ENCODE measurements at regions not wholly inside any gene's neighbourhood (a gene's known extent, or its start where the extent isn't known, plus 50 kb on each side); places are given as distances from the start of the nearest gene placed in this dataset.
"Not testable (repeated sequence)": the region's sequence is repeated elsewhere in the genome, so short reads cannot be mapped to it uniquely, and the experiment has no call there.

GRCh38 chr13:53101883-53102282 lies 73.3 kb downstream of the OLFM4 start:
- no peak for ATAC-seq

GRCh38 chr13:53104136-53104535 lies 75.5 kb downstream of the OLFM4 start:
- ATAC-seq: no peak

- peak; percentile 54 for ATAC-seq
These were observed 76.9 kb downstream of the OLFM4 start for GRCh38 chr13:53105477-53105876.

GRCh38 chr13:53105890-53106289 lies 77.3 kb downstream of the OLFM4 start:
- peak; percentile 69 for ATAC-seq

GRCh38 chr13:53110181-53110580 lies 81.6 kb downstream of the OLFM4 start:
- ATAC-seq: no peak

- ATAC-seq: no peak
These were observed 82.0 kb downstream of the OLFM4 start for GRCh38 chr13:53110614-53111013.

- no peak for ATAC-seq
These were observed 83.9 kb downstream of the OLFM4 start for GRCh38 chr13:53112522-53112921.

GRCh38 chr13:53117048-53117447 lies 88.4 kb downstream of the OLFM4 start:
- not testable (repeated sequence) for ATAC-seq

GRCh38 chr13:53121131-53121773 lies 92.6 kb downstream of the OLFM4 start:
- no peak for ATAC-seq

GRCh38 chr13:53121919-53122318 lies 93.3 kb downstream of the OLFM4 start:
- ATAC-seq: no peak

GRCh38 chr13:53123536-53123935 lies 94.9 kb downstream of the OLFM4 start:
- no peak for ATAC-seq

- ATAC-seq: no peak
These were observed 96.0 kb downstream of the OLFM4 start for GRCh38 chr13:53124623-53125022.

- no peak for ATAC-seq
These were observed 98.2 kb downstream of the OLFM4 start for GRCh38 chr13:53126841-53127245.

GRCh38 chr13:53127373-53127772 lies 98.8 kb downstream of the OLFM4 start:
- ATAC-seq: no peak

- ATAC-seq: no peak
These were observed 101.3 kb downstream of the OLFM4 start for GRCh38 chr13:53129864-53130393.

- no peak for ATAC-seq
These were observed 102.7 kb downstream of the OLFM4 start for GRCh38 chr13:53131361-53131760.

GRCh38 chr13:53135301-53135700 lies 106.7 kb downstream of the OLFM4 start:
- ATAC-seq: no peak

- ATAC-seq: no peak
These were observed 108.1 kb downstream of the OLFM4 start for GRCh38 chr13:53136554-53137215.

GRCh38 chr13:53137779-53138178 lies 109.2 kb downstream of the OLFM4 start:
- ATAC-seq: no peak

GRCh38 chr13:53138376-53139036 lies 109.9 kb downstream of the OLFM4 start:
- no peak for ATAC-seq

GRCh38 chr13:53141336-53141735 lies 112.7 kb downstream of the OLFM4 start:
- no peak for ATAC-seq

- no peak for ATAC-seq
These were observed 113.7 kb downstream of the OLFM4 start for GRCh38 chr13:53142306-53142705.

GRCh38 chr13:53143757-53144339 lies 115.2 kb downstream of the OLFM4 start:
- no peak for ATAC-seq

All from esophagus mucosa (tissue), 1 donor.